Nephron (organoid): ENCODE measurements at regions not wholly inside any gene's neighbourhood (a gene's known extent, or its start where the extent isn't known, plus 50 kb on each side); places are given as distances from the start of the nearest gene placed in this dataset.

Source experiments
- H3K27ac Mint-ChIP-seq, 3 experiments: 2 replicates each; pipeline ENCODE4 v1.8.0; 2020; ENCODE audit warnings: mixed read lengths in 3 of 3, mild to moderate bottlenecking in 2 of 3, moderate library complexity in 1 of 3
- H3K27me3 Mint-ChIP-seq: 2 replicates; pipeline ENCODE4 v1.8.0; 2021; ENCODE audit warnings: low read depth, mild to moderate bottlenecking, moderate library complexity, mixed read lengths
- H3K36me3 Mint-ChIP-seq: 2 replicates; pipeline ENCODE4 v1.8.0; 2020; ENCODE audit warnings: low read depth, mixed read lengths
- H3K4me1 Mint-ChIP-seq: 2 replicates; pipeline ENCODE4 v1.8.0; 2020; ENCODE audit warnings: mixed read lengths
- H3K4me3 Mint-ChIP-seq, 3 experiments: 2 replicates each; pipeline ENCODE4 v1.8.0; 2020; ENCODE audit warnings: mild to moderate bottlenecking in 3 of 3, mixed read lengths in 3 of 3, moderate library complexity in 2 of 3
- H3K9me3 Mint-ChIP-seq: 2 replicates; pipeline ENCODE4 v1.8.0; 2020; ENCODE audit warnings: mixed read lengths
- TF ChIP-seq, protein P1 (sequence below), 3 experiments: fragments of 200-600 bp; sonication (generic); IDR thresholded peaks; one replicate each; pipeline ENCODE4 v1.5.0; 2021; ENCODE audit warnings: antibody characterized with exemption in 3 of 3; ENCODE audit not compliant: unreplicated experiment in 3 of 3

DNA sequence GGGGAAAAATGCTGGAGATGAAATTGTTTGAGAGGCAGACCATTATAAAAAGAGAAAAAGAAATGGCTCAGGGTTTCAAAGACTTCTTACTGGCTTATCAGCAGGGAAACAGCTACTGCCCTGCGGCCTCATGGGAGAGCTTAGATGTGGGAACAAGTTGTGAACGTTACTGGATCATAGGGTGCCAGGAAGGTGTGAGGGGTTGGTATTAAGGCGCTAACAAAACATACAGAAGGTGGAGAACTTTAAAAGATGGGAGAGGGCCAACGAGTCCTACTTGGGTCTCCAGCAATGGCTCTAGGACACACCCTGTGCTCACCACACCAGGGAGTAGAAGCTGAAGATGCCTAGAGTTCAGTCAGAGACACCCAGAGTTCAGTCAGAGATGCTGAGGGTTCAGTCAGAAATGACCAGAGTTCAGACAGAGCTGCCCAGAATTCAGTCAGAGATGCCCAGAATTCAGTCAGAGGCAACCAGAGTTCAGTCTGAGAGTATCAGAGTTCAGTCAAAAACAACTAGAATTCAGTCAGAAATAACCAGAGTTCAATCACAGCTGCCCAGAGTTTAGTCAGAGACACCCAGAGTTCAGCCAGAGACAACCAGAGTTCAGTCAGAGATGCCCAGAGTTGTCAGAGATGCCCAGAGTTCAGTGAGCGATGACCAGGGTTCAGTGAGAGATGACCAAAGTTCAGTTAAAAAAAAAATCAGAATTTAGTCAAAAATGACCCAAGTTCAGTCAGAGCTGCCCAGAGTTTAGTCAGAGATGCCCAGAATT, 1103.6 kb downstream of the BCL11B start:
- Mint-ChIP-seq H3K27ac (no peak overlapping the region), H3K4me1 (peaks cover 18% of the 10 kb centered on the region), H3K9me3 (peaks cover 2% of the 10 kb centered on the region), H3K4me3 (no peak overlapping the region), H3K27me3 (peaks cover 49% of the 10 kb centered on the region), H3K36me3 (no peaks in the 10 kb centered on the region)
- TF ChIP-seq, protein P1, sequence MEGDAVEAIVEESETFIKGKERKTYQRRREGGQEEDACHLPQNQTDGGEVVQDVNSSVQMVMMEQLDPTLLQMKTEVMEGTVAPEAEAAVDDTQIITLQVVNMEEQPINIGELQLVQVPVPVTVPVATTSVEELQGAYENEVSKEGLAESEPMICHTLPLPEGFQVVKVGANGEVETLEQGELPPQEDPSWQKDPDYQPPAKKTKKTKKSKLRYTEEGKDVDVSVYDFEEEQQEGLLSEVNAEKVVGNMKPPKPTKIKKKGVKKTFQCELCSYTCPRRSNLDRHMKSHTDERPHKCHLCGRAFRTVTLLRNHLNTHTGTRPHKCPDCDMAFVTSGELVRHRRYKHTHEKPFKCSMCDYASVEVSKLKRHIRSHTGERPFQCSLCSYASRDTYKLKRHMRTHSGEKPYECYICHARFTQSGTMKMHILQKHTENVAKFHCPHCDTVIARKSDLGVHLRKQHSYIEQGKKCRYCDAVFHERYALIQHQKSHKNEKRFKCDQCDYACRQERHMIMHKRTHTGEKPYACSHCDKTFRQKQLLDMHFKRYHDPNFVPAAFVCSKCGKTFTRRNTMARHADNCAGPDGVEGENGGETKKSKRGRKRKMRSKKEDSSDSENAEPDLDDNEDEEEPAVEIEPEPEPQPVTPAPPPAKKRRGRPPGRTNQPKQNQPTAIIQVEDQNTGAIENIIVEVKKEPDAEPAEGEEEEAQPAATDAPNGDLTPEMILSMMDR (IDR thresholded peaks at IDR 0.05; ENCODE audit: unreplicated experiment in 3 of 3) = no peak

DNA sequence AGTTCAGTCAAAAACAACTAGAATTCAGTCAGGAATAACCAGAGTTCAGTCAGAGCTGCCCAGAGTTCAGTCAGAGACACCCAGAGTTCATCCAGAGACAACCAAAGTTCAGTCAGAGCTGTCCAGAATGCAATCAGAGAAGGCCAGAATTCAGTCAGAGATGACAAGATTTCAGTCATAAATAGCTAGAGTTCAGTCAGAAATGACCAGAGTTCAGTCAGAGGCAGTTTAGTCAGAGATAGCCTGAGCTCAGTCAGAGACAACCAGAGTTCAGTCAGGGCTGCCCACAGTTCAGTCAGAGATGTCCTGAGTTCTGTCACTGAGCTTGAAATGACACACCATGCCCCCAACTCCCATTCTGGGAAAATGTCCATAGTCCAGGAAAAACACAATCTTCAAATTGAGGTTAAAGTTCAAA, 1102.8 kb downstream of the BCL11B start:
- peaks cover 22% of the 10 kb centered on the region for H3K4me1 Mint-ChIP-seq
- peaks cover 2% of the 10 kb centered on the region for H3K9me3 Mint-ChIP-seq
- H3K36me3 Mint-ChIP-seq = no peaks in the 10 kb centered on the region
- H3K4me3 Mint-ChIP-seq = no peak overlapping the region
- no peak overlapping the region for H3K27ac Mint-ChIP-seq
- TF ChIP-seq, protein P1 (IDR thresholded peaks at IDR 0.05; ENCODE audit: unreplicated experiment in 3 of 3) = no peak
- peaks cover 44% of the 10 kb centered on the region for H3K27me3 Mint-ChIP-seq

- TF ChIP-seq, protein P1 (IDR thresholded peaks at IDR 0.05; ENCODE audit: unreplicated experiment in 3 of 3) = no peak
- Mint-ChIP-seq H3K27me3 (peaks cover 36% of the 10 kb centered on the region), H3K9me3 (peaks cover 2% of the 10 kb centered on the region), H3K4me3 (no peak overlapping the region), H3K4me1 (peaks cover 22% of the 10 kb centered on the region), H3K36me3 (no peaks in the 10 kb centered on the region), H3K27ac (no peak overlapping the region)
Observed at GRCh38 chr14:98170575-98170974, 1101.4 kb downstream of the BCL11B start.

DNA sequence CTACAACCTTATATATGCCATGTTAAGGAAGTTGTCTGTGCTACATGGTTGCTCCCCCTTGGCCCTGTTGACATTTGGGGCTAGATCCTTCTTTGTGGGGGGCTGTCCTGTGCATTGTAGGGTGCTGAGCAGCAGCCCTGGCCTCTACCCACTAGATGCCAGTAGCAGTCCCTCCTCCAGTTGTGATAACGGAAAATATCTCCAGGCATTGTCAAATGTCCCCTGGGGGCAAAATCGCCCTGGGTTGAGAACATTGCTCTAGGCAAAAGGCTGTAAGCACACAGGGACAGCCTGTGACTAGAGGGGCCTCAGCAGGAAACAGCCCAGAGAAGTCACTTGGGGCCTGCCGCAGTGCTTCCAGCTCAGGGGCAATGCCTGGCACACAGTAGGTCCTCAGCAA, 1100.3 kb downstream of the BCL11B start:
- H3K4me1 Mint-ChIP-seq = peaks cover 16% of the 10 kb centered on the region
- no peaks in the 10 kb centered on the region for H3K9me3 Mint-ChIP-seq
- no peaks in the 10 kb centered on the region for H3K36me3 Mint-ChIP-seq
- TF ChIP-seq, protein P1 (IDR thresholded peaks at IDR 0.05; ENCODE audit: unreplicated experiment in 3 of 3) = no peak
- H3K27ac Mint-ChIP-seq = no peak overlapping the region
- no peak overlapping the region for H3K4me3 Mint-ChIP-seq
- peaks cover 30% of the 10 kb centered on the region for H3K27me3 Mint-ChIP-seq

- no peak overlapping the region for H3K27ac Mint-ChIP-seq
- peaks cover 16% of the 10 kb centered on the region for H3K4me1 Mint-ChIP-seq
- TF ChIP-seq, protein P1 (IDR thresholded peaks at IDR 0.05; ENCODE audit: unreplicated experiment in 3 of 3) = no peak
- peaks cover 32% of the 10 kb centered on the region for H3K27me3 Mint-ChIP-seq
- H3K4me3 Mint-ChIP-seq = no peak overlapping the region
- H3K36me3 Mint-ChIP-seq = no peaks in the 10 kb centered on the region
- no peaks in the 10 kb centered on the region for H3K9me3 Mint-ChIP-seq
Observed at GRCh38 chr14:98172243-98172778, 1099.7 kb downstream of the BCL11B start.

DNA sequence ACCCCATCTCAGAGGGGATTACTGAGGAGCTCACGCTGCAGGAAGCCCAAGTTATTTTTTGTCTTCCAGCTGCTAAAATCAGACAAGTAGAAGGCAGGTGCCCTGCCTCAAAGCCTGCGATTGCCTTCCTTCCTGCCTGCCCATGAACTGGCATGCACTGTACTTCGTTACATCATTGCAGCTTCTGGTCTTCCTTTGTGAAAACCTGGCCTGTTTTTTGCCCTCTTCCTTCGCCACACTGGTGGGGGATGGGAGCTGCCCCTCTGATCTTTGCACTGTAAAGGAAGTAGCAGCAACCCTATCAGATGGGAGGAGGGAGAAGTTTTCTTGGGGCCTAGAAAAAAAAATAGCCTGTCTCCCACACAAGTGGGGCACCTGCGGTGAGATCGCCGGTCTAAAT, 1098.7 kb downstream of the BCL11B start:
- TF ChIP-seq, protein P1 (IDR thresholded peaks at IDR 0.05; ENCODE audit: unreplicated experiment in 3 of 3) = no peak

More for the DNA sequence above, 1098.7 kb downstream of the BCL11B start:
- no peak overlapping the region for H3K4me3 Mint-ChIP-seq
- peaks cover 16% of the 10 kb centered on the region for H3K4me1 Mint-ChIP-seq
- H3K27ac Mint-ChIP-seq = peak overlapping the region in 2 of 3 experiments; percentile 58 to 83
- H3K27me3 Mint-ChIP-seq = peaks cover 34% of the 10 kb centered on the region
- H3K36me3 Mint-ChIP-seq = no peaks in the 10 kb centered on the region
- no peaks in the 10 kb centered on the region for H3K9me3 Mint-ChIP-seq
